ENCODE measurements at regions not wholly inside any gene's neighbourhood (a gene's known extent, or its start where the extent isn't known, plus 50 kb on each side); places are given as distances from the start of the nearest gene placed in this dataset.

GRCh38 chr13:105282406-105283285 is 1252.8 kb downstream of the EFNB2 start:
- no peak for TF ChIP-seq CTCF (IDR thresholded peaks at IDR 0.05)
- intact Hi-C loops (cut with DNase I, micrococcal nuclease), result no loop called here
- ATAC-seq (no peak), DNase-seq (no peak)
- Histone ChIP-seq H3K9me3 (no peaks in the 10 kb centered on the region), H3K4me1 (ENCODE audit: low read depth) (no peaks in the 10 kb centered on the region), H3K4me3 (no peak overlapping the region), H3K36me3 (ENCODE audit: low read depth) (no peaks in the 10 kb centered on the region)

- Histone ChIP-seq H3K9me3 (no peaks in the 10 kb centered on the region), H3K4me1 (ENCODE audit: low read depth) (no peaks in the 10 kb centered on the region), H3K4me3 (no peak overlapping the region), H3K36me3 (ENCODE audit: low read depth) (no peaks in the 10 kb centered on the region)
- no peak for DNase-seq
- no peak for TF ChIP-seq CTCF (IDR thresholded peaks at IDR 0.05)
- intact Hi-C loops (cut with DNase I, micrococcal nuclease), result no loop called here
- ATAC-seq, result no peak
These were observed 1256.5 kb downstream of the EFNB2 start for GRCh38 chr13:105278943-105279381.

GRCh38 chr13:105276571-105276970 is 1258.9 kb downstream of the EFNB2 start:
- DNase-seq (no peak), ATAC-seq (no peak)
- Histone ChIP-seq H3K4me1 (ENCODE audit: low read depth) (no peaks in the 10 kb centered on the region), H3K4me3 (no peak overlapping the region), H3K9me3 (no peaks in the 10 kb centered on the region), H3K36me3 (ENCODE audit: low read depth) (no peaks in the 10 kb centered on the region)
- intact Hi-C loops (cut with DNase I, micrococcal nuclease), result no loop called here
- no peak for TF ChIP-seq CTCF (IDR thresholded peaks at IDR 0.05)

GRCh38 chr13:105273665-105274222 is 1261.7 kb downstream of the EFNB2 start:
- TF ChIP-seq CTCF (IDR thresholded peaks at IDR 0.05), result no peak
- Histone ChIP-seq H3K4me3 (no peak overlapping the region), H3K9me3 (no peaks in the 10 kb centered on the region), H3K4me1 (ENCODE audit: low read depth) (no peaks in the 10 kb centered on the region), H3K36me3 (ENCODE audit: low read depth) (no peaks in the 10 kb centered on the region)
- intact Hi-C loops (cut with DNase I, micrococcal nuclease), result no loop called here
- no peak for DNase-seq
- no peak for ATAC-seq

- intact Hi-C loops (cut with DNase I, micrococcal nuclease), result no loop called here
- ATAC-seq (no peak), DNase-seq (no peak)
- H3K9me3 ChIP-seq, result no peaks in the 10 kb centered on the region
- no peaks in the 10 kb centered on the region for H3K36me3 ChIP-seq (ENCODE audit: low read depth)
- H3K4me3 ChIP-seq, result no peak overlapping the region
- TF ChIP-seq CTCF (IDR thresholded peaks at IDR 0.05), result no peak
- H3K4me1 ChIP-seq (ENCODE audit: low read depth), result no peaks in the 10 kb centered on the region
These were observed 1262.5 kb downstream of the EFNB2 start for GRCh38 chr13:105272660-105273631.
